IMR-90 (cell line): ENCODE measurements at regions not wholly inside any gene's neighbourhood (a gene's known extent, or its start where the extent isn't known, plus 50 kb on each side); places are given as distances from the start of the nearest gene placed in this dataset.

Source experiments
- ATAC-seq: fragments of 200-7000 bp; cut with Tn5 transposase; 2 replicates; pipeline ENCODE4 v1.9.1; 2020; ENCODE audit warnings: low read depth, mild to moderate bottlenecking, moderate library complexity
- BruUV-seq: library from RNA; stranded (reverse); fragments of 400-500 nt; replicated peaks from 2 replicates; lab custom pipeline; 2021; lab: Mats Ljungman, UMichigan
- CTCF ChIA-PET: fragments of 300-600 bp; formaldehyde crosslinking; extraction: SDS; loops from one replicate; lab custom pipeline; 2021; ENCODE audit warnings: antibody characterized with exemption; lab: Yijun Ruan, JAX
- POLR2A ChIA-PET: fragments of 300-600 bp; sonication (Branson Sonifier 250); formaldehyde crosslinking; loops from one replicate; lab custom pipeline; 2022; ENCODE audit warnings: antibody characterized with exemption; ENCODE audit not compliant: unreplicated experiment; lab: Charles Lee
- DNase-seq: peaks from one replicate; pipeline ENCODE4 v3.0.0; 2013
- H2AFZ ChIP-seq: replicated peaks from 2 replicates; pipeline ENCODE3; 2013; ENCODE audit warnings: low read length, mild to moderate bottlenecking; ENCODE audit not compliant: poor library complexity
- H2AK5ac ChIP-seq: 2 replicates; pipeline ENCODE4 v1.6.1; 2013; ENCODE audit warnings: low read depth, low read length, inconsistent platforms
- H2AK9ac ChIP-seq: replicated peaks from 2 replicates; pipeline ENCODE3; 2013; ENCODE audit warnings: mild to moderate bottlenecking, low read depth, low read length, moderate library complexity; ENCODE audit not compliant: poor library complexity
- H2BK120ac ChIP-seq: 2 replicates; pipeline ENCODE4 v1.6.1; 2013; ENCODE audit warnings: low read depth, low read length, inconsistent platforms
- H2BK15ac ChIP-seq: 3 replicates; pipeline ENCODE4 v1.6.1; 2013; ENCODE audit warnings: low read depth, low read length, inconsistent platforms
- H2BK20ac ChIP-seq: 2 replicates; pipeline ENCODE4 v1.6.1; 2013; ENCODE audit warnings: low read depth, mild to moderate bottlenecking, inconsistent platforms, low read length, moderate library complexity
- H2BK5ac ChIP-seq: 2 replicates; pipeline ENCODE4 v1.6.1; 2013; ENCODE audit warnings: mild to moderate bottlenecking, low read depth, low read length, inconsistent platforms; ENCODE audit not compliant: poor library complexity, severe bottlenecking
- H3K14ac ChIP-seq: replicated peaks from 2 replicates; pipeline ENCODE4 v1.6.1; 2013; ENCODE audit warnings: low read depth, low read length, inconsistent platforms
- H3K18ac ChIP-seq: 2 replicates; pipeline ENCODE4 v1.6.1; 2013; ENCODE audit warnings: low read depth, low read length, control low read depth
- H3K23ac ChIP-seq: 2 replicates; pipeline ENCODE4 v1.6.1; 2013; ENCODE audit warnings: low read depth, low read length, inconsistent platforms
- H3K27ac ChIP-seq: 2 replicates; pipeline ENCODE4 v1.5.1; 2013; ENCODE audit warnings: mild to moderate bottlenecking, control low read depth, low read length; ENCODE audit not compliant: insufficient read depth
- H3K27me3 ChIP-seq: 2 replicates; pipeline ENCODE4 v1.6.1; 2013; ENCODE audit warnings: low read length; ENCODE audit not compliant: control insufficient read depth, insufficient read depth
- H3K36me3 ChIP-seq: 2 replicates; pipeline ENCODE4 v1.6.1; 2013; ENCODE audit warnings: low read length, mixed read lengths; ENCODE audit not compliant: control insufficient read depth, insufficient read depth
- H3K4ac ChIP-seq: 2 replicates; pipeline ENCODE4 v1.6.1; 2013; ENCODE audit warnings: low read depth, low read length, inconsistent platforms
- H3K4me1 ChIP-seq: 2 replicates; pipeline ENCODE4 v1.6.1; 2013; ENCODE audit warnings: low read length, mixed read lengths; ENCODE audit not compliant: control insufficient read depth, insufficient read depth
- H3K4me2 ChIP-seq: 2 replicates; pipeline ENCODE4 v1.6.1; 2013; ENCODE audit warnings: low read depth, mild to moderate bottlenecking, control low read depth, low read length, moderate library complexity
- H3K4me3 ChIP-seq: 2 replicates; pipeline ENCODE4 v1.5.1; 2013; ENCODE audit warnings: low read depth, mild to moderate bottlenecking, control low read depth, low read length, moderate library complexity; ENCODE audit not compliant: insufficient read depth
- H3K56ac ChIP-seq: 2 replicates; pipeline ENCODE4 v1.6.1; 2013; ENCODE audit warnings: low read length, inconsistent platforms; ENCODE audit not compliant: insufficient read depth; ENCODE audit errors: extremely low read depth
- H3K79me1 ChIP-seq, 2 experiments: 2 replicates each; pipeline ENCODE4 v1.6.1; 2013; ENCODE audit warnings: low read length in 2 of 2, inconsistent platforms in 1 of 2, low read depth in 1 of 2
- H3K9ac ChIP-seq: 2 replicates; pipeline ENCODE4 v1.6.1; 2013; ENCODE audit warnings: low read depth, low read length, control low read depth
- H3K9me1 ChIP-seq: 2 replicates; pipeline ENCODE4 v1.6.1; 2013; ENCODE audit warnings: low read length, inconsistent platforms; ENCODE audit not compliant: insufficient read depth
- H3K9me3 ChIP-seq: 2 replicates; pipeline ENCODE4 v1.6.1; 2013; ENCODE audit warnings: low read length; ENCODE audit not compliant: control insufficient read depth, insufficient read depth
- H4K20me1 ChIP-seq: 2 replicates; pipeline ENCODE4 v1.6.1; 2013; ENCODE audit warnings: low read length, inconsistent platforms; ENCODE audit not compliant: insufficient read depth
- H4K5ac ChIP-seq: 2 replicates; pipeline ENCODE4 v1.6.1; 2013; ENCODE audit warnings: mild to moderate bottlenecking, low read depth, low read length, control low read depth
- H4K8ac ChIP-seq, 2 experiments: 2 replicates each; pipeline ENCODE4 v1.6.1; 2013; ENCODE audit warnings: low read depth in 2 of 2, low read length in 2 of 2, control low read depth in 1 of 2, inconsistent platforms in 1 of 2
- H4K91ac ChIP-seq: 2 replicates; pipeline ENCODE4 v1.6.1; 2013; ENCODE audit warnings: low read depth, low read length, inconsistent platforms; ENCODE audit not compliant: insufficient read depth
- BHLHE40 ChIP-seq: fragments of 150-350 bp; IDR thresholded peaks from 2 replicates; pipeline ENCODE4 v1.6.1; 2016; ENCODE audit warnings: mild to moderate bottlenecking, low read depth, low read length
- CEBPB ChIP-seq: IDR thresholded peaks from 2 replicates; pipeline ENCODE4 v1.6.1; 2012; ENCODE audit warnings: low read depth, low read length, improper control_type of control experiment
- CHD1 ChIP-seq: IDR thresholded peaks from 2 replicates; pipeline ENCODE4 v1.6.1; 2012; ENCODE audit warnings: low read depth, low read length, improper control_type of control experiment
- ELK1 ChIP-seq: fragments of 150-350 bp; IDR thresholded peaks from 2 replicates; pipeline ENCODE4 v1.6.1; 2016; ENCODE audit warnings: low read depth, mild to moderate bottlenecking, low read length, moderate library complexity, borderline replicate concordance
- FOS ChIP-seq: fragments of 150-350 bp; IDR thresholded peaks from 2 replicates; pipeline ENCODE4 v1.6.1; 2016; ENCODE audit warnings: low read depth, low read length
- MAFK ChIP-seq: IDR thresholded peaks from 2 replicates; pipeline ENCODE4 v1.6.1; 2012; ENCODE audit warnings: low read depth, low read length, improper control_type of control experiment
- MAZ ChIP-seq: IDR thresholded peaks from 2 replicates; pipeline ENCODE4 v1.6.1; 2012; ENCODE audit warnings: low read depth, mild to moderate bottlenecking, low read length, improper control_type of control experiment, moderate library complexity, borderline replicate concordance
- NFE2L2 ChIP-seq: fragments of 150-350 bp; IDR thresholded peaks from 2 replicates; pipeline ENCODE4 v1.6.1; 2016; ENCODE audit warnings: low read depth, mild to moderate bottlenecking, low read length
- RAD21 ChIP-seq: IDR thresholded peaks from 2 replicates; pipeline ENCODE4 v1.6.1; 2012; ENCODE audit warnings: low read length, improper control_type of control experiment
- RCOR1 ChIP-seq: IDR thresholded peaks from 2 replicates; pipeline ENCODE4 v1.6.1; 2012; ENCODE audit warnings: mild to moderate bottlenecking, low read length, improper control_type of control experiment; ENCODE audit not compliant: insufficient replicate concordance
- RFX5 ChIP-seq: IDR thresholded peaks from 2 replicates; pipeline ENCODE4 v1.8.0; 2012; ENCODE audit warnings: low read depth, mild to moderate bottlenecking, low read length, moderate library complexity
- SMC3 ChIP-seq: fragments of 150-350 bp; IDR thresholded peaks from 2 replicates; pipeline ENCODE4 v1.6.1; 2016; ENCODE audit warnings: low read depth, mild to moderate bottlenecking, antibody characterized with exemption, low read length, moderate library complexity
- WGBS, 2 experiments: methylation state at CpG; one replicate each; pipeline versions ENCODE4 v1.1.5 to v1.1.7; 2013; ENCODE audit warnings: missing lambda C conversion rate in 2 of 2; ENCODE audit not compliant: insufficient read length in 1 of 2; ENCODE audit errors: extremely low coverage in 2 of 2; 5-methylcytosine and 5-hydroxymethylcytosine counted together
- dilution Hi-C: fragments of 300-500 bp; cut with HindIII; formaldehyde crosslinking; loops from one replicate; pipeline ENCODE4 v1.14.3; 2018; ENCODE audit warnings: low sequenced_read_pairs; ENCODE audit not compliant: unreplicated experiment
- in situ Hi-C: fragments of 300-500 bp; cut with MboI; formaldehyde crosslinking; loops from 3 replicates; pipeline ENCODE4 v1.14.3; 2019; ENCODE audit warnings: low sequenced_read_pairs, inconsistent platforms, mixed read lengths
- intact Hi-C: fragments of 100-400 bp; cut with micrococcal nuclease; formaldehyde crosslinking; loops from 2 replicates; pipeline ENCODE4 v1.10.0; 2022
- TF ChIP-seq, protein P1 (sequence below): conservative IDR thresholded peaks from 2 replicates; pipeline ENCODE4 v1.5.1; 2012; ENCODE audit warnings: mild to moderate bottlenecking, low read depth, low read length, improper control_type of control experiment
- TF ChIP-seq, protein P2 (sequence below): fragments of 150-350 bp; IDR thresholded peaks from 2 replicates; pipeline ENCODE4 v1.6.1; 2017; ENCODE audit warnings: mild to moderate bottlenecking, antibody characterized with exemption, low read length, low read depth

DNA sequence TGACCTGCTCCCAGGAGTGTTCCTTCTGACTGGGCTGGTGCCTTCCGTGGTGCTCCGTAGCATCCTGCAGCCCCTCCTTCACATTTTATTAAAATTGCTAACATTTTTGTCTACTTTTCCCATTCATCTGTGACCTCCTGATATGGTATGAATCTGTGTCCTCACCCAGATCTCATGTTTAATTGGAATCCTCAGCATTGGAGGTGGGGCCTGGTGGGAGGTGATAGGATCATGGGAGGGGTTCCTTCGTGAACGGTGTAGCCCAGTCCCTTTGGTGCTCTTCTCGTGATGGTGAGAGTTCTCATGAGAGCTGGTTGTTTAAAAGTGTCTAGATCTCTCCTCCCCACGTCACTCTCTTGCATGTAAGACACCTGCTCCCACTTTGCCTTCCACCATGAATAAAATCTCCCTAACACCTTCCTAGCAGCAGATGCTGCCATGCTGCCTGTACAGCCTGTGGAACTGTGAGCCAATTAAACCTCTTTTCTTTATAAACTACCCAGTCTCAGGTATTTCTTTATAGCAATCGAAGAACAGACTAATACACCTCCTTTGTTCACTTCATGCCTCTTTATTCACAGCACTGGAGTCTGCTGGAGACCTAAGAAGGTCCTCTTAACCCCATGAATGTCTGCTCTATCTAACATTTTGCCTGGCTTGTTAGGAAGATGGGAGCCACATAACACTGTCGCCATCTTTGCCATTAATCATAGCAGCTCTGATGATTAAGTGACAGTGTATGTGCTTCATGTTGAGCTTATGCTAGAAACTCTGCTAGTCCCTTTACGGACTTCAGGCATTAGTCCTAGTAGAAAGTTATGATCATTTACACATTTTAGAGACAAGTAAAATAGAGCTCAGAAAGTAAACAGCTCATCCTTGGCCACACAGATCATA, 377.7 kb upstream of the MAF start:
- Histone ChIP-seq H3K4ac (no peak overlapping the region), H4K8ac (no peak overlapping the region), H3K9me3 (peaks cover 2% of the 10 kb centered on the region), H3K14ac (no peak overlapping the region), H3K79me1 (no peaks in the 10 kb centered on the region), H3K4me1 (no peaks in the 10 kb centered on the region), H2AK5ac (no peak overlapping the region), H3K27me3 (no peaks in the 10 kb centered on the region), H3K4me3 (no peak overlapping the region), H3K27ac (no peak overlapping the region), H3K56ac (no peak overlapping the region), H3K9ac (no peak overlapping the region), H4K20me1 (no peaks in the 10 kb centered on the region), H2BK5ac (no peak overlapping the region), H2BK15ac (no peak overlapping the region), H2BK120ac (no peak overlapping the region), H3K23ac (no peak overlapping the region), H3K4me2 (no peak overlapping the region), H4K91ac (no peak overlapping the region), H2BK20ac (no peak overlapping the region), H2AFZ (no peak overlapping the region), H3K36me3 (no peaks in the 10 kb centered on the region), H2AK9ac (no peak overlapping the region), H4K5ac (no peak overlapping the region), H3K18ac (no peak overlapping the region), H3K9me1 (no peaks in the 10 kb centered on the region)
- POLR2A ChIA-PET: no interaction called here
- no TSS peak for BruUV-seq
- dilution Hi-C loops: no loop called here
- TF ChIP-seq RCOR1: no peak
- TF ChIP-seq MAFK: no peak
- no peak for TF ChIP-seq NFE2L2
- no peak for TF ChIP-seq ELK1
- TF ChIP-seq CEBPB: no peak
- no peak for TF ChIP-seq FOS
- TF ChIP-seq BHLHE40: no peak
- TF ChIP-seq SMC3: no peak
- TF ChIP-seq, protein P1, sequence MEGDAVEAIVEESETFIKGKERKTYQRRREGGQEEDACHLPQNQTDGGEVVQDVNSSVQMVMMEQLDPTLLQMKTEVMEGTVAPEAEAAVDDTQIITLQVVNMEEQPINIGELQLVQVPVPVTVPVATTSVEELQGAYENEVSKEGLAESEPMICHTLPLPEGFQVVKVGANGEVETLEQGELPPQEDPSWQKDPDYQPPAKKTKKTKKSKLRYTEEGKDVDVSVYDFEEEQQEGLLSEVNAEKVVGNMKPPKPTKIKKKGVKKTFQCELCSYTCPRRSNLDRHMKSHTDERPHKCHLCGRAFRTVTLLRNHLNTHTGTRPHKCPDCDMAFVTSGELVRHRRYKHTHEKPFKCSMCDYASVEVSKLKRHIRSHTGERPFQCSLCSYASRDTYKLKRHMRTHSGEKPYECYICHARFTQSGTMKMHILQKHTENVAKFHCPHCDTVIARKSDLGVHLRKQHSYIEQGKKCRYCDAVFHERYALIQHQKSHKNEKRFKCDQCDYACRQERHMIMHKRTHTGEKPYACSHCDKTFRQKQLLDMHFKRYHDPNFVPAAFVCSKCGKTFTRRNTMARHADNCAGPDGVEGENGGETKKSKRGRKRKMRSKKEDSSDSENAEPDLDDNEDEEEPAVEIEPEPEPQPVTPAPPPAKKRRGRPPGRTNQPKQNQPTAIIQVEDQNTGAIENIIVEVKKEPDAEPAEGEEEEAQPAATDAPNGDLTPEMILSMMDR: no peak
- TF ChIP-seq RAD21: no peak
- no peak for TF ChIP-seq MAZ
- no peak for TF ChIP-seq RFX5
- TF ChIP-seq, protein P2, sequence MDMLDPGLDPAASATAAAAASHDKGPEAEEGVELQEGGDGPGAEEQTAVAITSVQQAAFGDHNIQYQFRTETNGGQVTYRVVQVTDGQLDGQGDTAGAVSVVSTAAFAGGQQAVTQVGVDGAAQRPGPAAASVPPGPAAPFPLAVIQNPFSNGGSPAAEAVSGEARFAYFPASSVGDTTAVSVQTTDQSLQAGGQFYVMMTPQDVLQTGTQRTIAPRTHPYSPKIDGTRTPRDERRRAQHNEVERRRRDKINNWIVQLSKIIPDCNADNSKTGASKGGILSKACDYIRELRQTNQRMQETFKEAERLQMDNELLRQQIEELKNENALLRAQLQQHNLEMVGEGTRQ: no peak
- no peak for TF ChIP-seq CHD1
- DNase-seq (no peak), ATAC-seq (no peak)
- CTCF ChIA-PET: no interaction called here
- intact Hi-C loops: no loop called here
- in situ Hi-C loops: no loop called here
- WGBS, 2 experiments: no CpG with 5 or more reads among the region's 9 CpGs
